Body of pancreas (tissue), 4 donors: ENCODE measurements at regions not wholly inside any gene's neighbourhood (a gene's known extent, or its start where the extent isn't known, plus 50 kb on each side); places are given as distances from the start of the nearest gene placed in this dataset.

ENCODE experiments used
- ATAC-seq: fragments of 150-250 bp; one replicate; pipeline ENCODE4 v1.9.1; 2016
- DNase-seq, 4 donors: peaks; one replicate each; pipeline ENCODE4 v3.0.0-alpha.2; 2019
- H3K27ac ChIP-seq, 4 donors: fragments of 200-600 bp; sonication (generic); 1 replicate in 3 of 4; 2 replicates in 1 of 4; pipeline versions ENCODE4 v1.5.1 to v1.6.1; 2016 to 2019; ENCODE audit warnings: mild to moderate bottlenecking in 1 of 4, mixed read lengths in 1 of 4, moderate library complexity in 1 of 4
- H3K27me3 ChIP-seq, 2 donors: fragments of 200-600 bp; sonication (generic); one replicate each; pipeline ENCODE4 v1.6.0; 2016; ENCODE audit warnings: mild to moderate bottlenecking in 1 of 2
- H3K36me3 ChIP-seq, 2 donors: fragments of 200-600 bp; sonication (generic); replicated peaks in 1 of 2; 2 replicates each; pipeline ENCODE4 v1.5.1; 2016; ENCODE audit warnings: low read depth in 2 of 2; ENCODE audit not compliant: insufficient read depth in 1 of 2
- H3K4me1 ChIP-seq: fragments of 200-600 bp; sonication (generic); one replicate; pipeline ENCODE4 v1.6.0; 2016
- H3K4me3 ChIP-seq, 2 donors: fragments of 200-600 bp; sonication (generic); 1 replicate in 1 of 2; 2 replicates in 1 of 2; pipeline ENCODE4 v1.5.1; 2016 to 2019
- H3K9me3 ChIP-seq, 3 donors: fragments of 200-600 bp; sonication (generic); 1 replicate in 2 of 3; 2 replicates in 1 of 3; pipeline ENCODE4 v1.5.1; 2016
- POLR2A ChIP-seq, 3 donors: fragments of 450-650 bp; IDR thresholded peaks; one replicate each; pipeline ENCODE4 v1.6.1; 2016; ENCODE audit warnings: antibody characterized with exemption in 3 of 3, mild to moderate bottlenecking in 2 of 3
- WGBS, 2 donors: methylation state at CpG; one replicate each; pipeline ENCODE4 v1.1.5; 2017; 5-methylcytosine and 5-hydroxymethylcytosine counted together
- intact Hi-C: fragments of 100-400 bp; cut with DNase I; formaldehyde crosslinking; loops from one replicate; pipeline ENCODE4 v1.15.1; 2023
- TF ChIP-seq, protein P1 (sequence below), 7 experiments: fragments of 450-650 bp in 4 of 7; fragments of 200-600 bp in 3 of 7; sonication (generic) in 3 of 7; IDR thresholded peaks; one replicate each; pipeline ENCODE4 v1.5.1; 2016 to 2019; ENCODE audit warnings: antibody characterized with exemption in 7 of 7

DNA sequence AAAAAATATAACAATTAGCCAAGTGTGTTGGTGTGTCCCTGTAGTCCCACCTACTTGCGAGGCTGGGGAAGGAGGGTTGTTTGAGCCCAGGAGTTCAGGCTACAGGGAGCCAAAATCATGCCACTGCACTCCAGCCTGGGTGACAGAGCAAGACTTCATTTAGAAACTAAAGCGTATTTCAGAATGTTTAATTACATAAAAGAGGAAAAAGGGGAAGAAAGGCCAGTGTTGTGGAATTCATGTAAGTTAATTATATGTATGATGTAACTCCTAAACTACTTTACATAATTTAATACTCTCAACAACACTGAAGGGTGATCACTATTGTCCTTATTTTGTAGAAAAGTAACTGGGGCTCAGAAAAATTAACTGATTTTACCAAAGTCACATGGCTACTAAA lies 67.2 kb upstream of the HOPX start:
- Histone ChIP-seq H3K4me3 (no peak overlapping the region), H3K9me3 (no peaks in the 10 kb centered on the region), H3K27ac (no peak overlapping the region), H3K36me3 (no peaks in the 10 kb centered on the region), H3K27me3 (no peaks in the 10 kb centered on the region), H3K4me1 (no peaks in the 10 kb centered on the region)
- DNase-seq (no peak), ATAC-seq (no peak)
- no peak for TF ChIP-seq POLR2A (IDR thresholded peaks at IDR 0.05)
- TF ChIP-seq, protein P1, sequence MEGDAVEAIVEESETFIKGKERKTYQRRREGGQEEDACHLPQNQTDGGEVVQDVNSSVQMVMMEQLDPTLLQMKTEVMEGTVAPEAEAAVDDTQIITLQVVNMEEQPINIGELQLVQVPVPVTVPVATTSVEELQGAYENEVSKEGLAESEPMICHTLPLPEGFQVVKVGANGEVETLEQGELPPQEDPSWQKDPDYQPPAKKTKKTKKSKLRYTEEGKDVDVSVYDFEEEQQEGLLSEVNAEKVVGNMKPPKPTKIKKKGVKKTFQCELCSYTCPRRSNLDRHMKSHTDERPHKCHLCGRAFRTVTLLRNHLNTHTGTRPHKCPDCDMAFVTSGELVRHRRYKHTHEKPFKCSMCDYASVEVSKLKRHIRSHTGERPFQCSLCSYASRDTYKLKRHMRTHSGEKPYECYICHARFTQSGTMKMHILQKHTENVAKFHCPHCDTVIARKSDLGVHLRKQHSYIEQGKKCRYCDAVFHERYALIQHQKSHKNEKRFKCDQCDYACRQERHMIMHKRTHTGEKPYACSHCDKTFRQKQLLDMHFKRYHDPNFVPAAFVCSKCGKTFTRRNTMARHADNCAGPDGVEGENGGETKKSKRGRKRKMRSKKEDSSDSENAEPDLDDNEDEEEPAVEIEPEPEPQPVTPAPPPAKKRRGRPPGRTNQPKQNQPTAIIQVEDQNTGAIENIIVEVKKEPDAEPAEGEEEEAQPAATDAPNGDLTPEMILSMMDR (IDR thresholded peaks at IDR 0.05), result no peak
- 82% methylated on average over 2 of the region's 2 CpGs for WGBS, 2 donors
- intact Hi-C loops, result no loop called here

DNA sequence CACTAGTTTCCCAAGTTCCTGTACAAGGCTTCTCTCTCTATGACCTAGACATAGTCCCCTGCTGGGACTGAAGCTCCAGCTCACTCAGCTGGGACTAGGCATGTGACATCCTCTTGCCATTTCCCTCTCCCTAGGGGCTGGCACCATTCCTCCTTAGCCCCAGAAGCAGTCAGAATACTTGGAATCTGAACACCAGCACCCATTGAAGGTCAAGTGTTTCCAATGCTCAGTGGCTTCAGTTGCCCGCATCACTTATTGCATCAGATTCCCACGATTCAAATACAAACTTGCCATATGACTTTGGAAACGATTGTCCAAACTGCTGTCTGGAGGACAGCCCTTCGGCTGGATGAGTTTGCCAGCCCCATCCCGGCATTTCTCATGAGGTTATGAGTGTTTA lies 65.5 kb upstream of the HOPX start:
- TF ChIP-seq, protein P1 (IDR thresholded peaks at IDR 0.05), result no peak
- TF ChIP-seq POLR2A (IDR thresholded peaks at IDR 0.05), result no peak
- ATAC-seq (no peak), DNase-seq (no peak)
- intact Hi-C loops, result no loop called here
- Histone ChIP-seq H3K36me3 (no peaks in the 10 kb centered on the region), H3K27ac (no peak overlapping the region), H3K9me3 (no peaks in the 10 kb centered on the region), H3K4me1 (no peaks in the 10 kb centered on the region), H3K4me3 (no peak overlapping the region), H3K27me3 (no peaks in the 10 kb centered on the region)
- 63 to 75% methylated on average over 5 of the region's 5 CpGs for WGBS, 2 donors

DNA sequence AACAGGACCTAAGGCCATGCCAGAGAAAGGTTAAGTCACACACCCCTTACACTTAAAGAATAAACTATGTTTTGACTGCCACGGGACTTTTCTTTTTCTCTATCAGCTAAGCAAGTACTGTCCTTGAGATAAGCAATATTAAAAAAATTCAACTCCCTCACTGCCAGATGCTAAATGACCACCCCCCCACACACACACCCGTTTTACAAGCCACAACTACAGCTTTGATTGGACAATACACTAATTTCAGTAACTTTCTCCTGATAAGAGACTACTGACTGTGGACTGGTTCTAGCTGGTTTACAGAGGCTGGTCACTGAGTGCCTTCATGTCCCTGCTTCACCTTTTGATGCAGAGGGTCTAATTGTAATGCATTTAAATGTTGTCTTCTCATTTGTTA lies 63.9 kb upstream of the HOPX start:
- Histone ChIP-seq H3K4me1 (no peaks in the 10 kb centered on the region), H3K4me3 (no peak overlapping the region), H3K27ac (no peak overlapping the region), H3K27me3 (no peaks in the 10 kb centered on the region), H3K36me3 (no peaks in the 10 kb centered on the region), H3K9me3 (no peaks in the 10 kb centered on the region)
- ATAC-seq (no peak), DNase-seq (no peak)
- WGBS, 2 donors, result 16 to 26% methylated on average over 2 of the region's 2 CpGs
- TF ChIP-seq, protein P1 (IDR thresholded peaks at IDR 0.05), result no peak
- TF ChIP-seq POLR2A (IDR thresholded peaks at IDR 0.05), result no peak
- intact Hi-C loops, result no loop called here

DNA sequence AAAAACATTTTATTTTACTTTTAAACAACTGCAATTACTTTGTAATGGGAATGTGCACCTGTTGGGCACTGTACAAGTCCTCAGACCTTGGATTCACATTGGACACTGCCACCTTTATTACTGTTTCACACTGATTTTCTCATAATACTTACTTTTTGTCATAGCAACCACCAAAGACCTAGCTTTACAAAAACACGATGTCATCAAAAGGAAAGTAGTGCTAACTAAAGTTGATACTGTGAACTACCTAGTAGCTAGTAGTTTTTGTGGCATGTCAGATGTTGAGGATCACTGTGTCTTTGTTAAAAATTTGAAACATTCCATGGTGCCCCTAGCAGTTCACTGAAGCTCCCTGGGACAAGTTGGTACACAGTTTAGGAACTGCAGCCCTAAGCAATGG lies 62.9 kb upstream of the HOPX start:
- TF ChIP-seq, protein P1 (IDR thresholded peaks at IDR 0.05), result no peak
- TF ChIP-seq POLR2A (IDR thresholded peaks at IDR 0.05), result no peak
- intact Hi-C loops, result no loop called here
- Histone ChIP-seq H3K4me3 (no peak overlapping the region), H3K36me3 (no peaks in the 10 kb centered on the region), H3K27me3 (no peaks in the 10 kb centered on the region), H3K9me3 (no peaks in the 10 kb centered on the region), H3K27ac (no peak overlapping the region), H3K4me1 (no peaks in the 10 kb centered on the region)
- ATAC-seq (no peak), DNase-seq (no peak)
- WGBS, 2 donors, result 56 to 74% methylated on average over 1 of the region's 1 CpG

DNA sequence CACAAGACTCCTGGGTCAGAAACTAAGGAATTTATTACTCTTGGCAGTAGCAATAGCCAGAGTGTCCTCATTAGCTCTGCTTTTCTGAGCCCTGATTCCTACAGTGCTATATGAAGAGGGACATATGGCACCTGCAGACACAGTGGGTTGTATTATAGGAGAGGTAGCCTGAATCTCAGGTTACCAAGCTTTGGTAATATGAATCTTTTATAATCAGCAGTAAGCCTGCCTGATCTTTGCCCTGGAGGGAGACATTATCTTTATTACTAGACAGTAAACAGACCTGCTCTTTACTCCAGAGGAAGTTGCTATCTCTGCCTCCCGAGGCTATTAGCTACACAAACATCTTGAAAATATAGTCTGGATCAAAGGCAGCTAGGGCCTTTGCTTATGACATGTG lies 62.5 kb upstream of the HOPX start:
- ATAC-seq, result no peak
- no peak for TF ChIP-seq POLR2A (IDR thresholded peaks at IDR 0.05)
- TF ChIP-seq, protein P1 (IDR thresholded peaks at IDR 0.05), result no peak
- intact Hi-C loops, result no loop called here
- H3K4me3 ChIP-seq, result no peak overlapping the region
- no peaks in the 10 kb centered on the region for H3K4me1 ChIP-seq
- no peaks in the 10 kb centered on the region for H3K36me3 ChIP-seq
- H3K27me3 ChIP-seq, result no peaks in the 10 kb centered on the region
- WGBS, 2 donors, result 0 to 4% methylated on average over 1 of the region's 1 CpG
- no peaks in the 10 kb centered on the region for H3K9me3 ChIP-seq
- DNase-seq, result no peak
- H3K27ac ChIP-seq, result no peak overlapping the region
